HG03342 (cell line): ENCODE measurements at regions not wholly inside any gene's neighbourhood (a gene's known extent, or its start where the extent isn't known, plus 50 kb on each side); places are given as distances from the start of the nearest gene placed in this dataset.

Source experiments
- ATAC-seq: cut with Tn5 transposase; IDR thresholded peaks from one replicate; pipeline ENCODE4 v1.9.1; 2021; ENCODE audit warnings: mild to moderate bottlenecking, moderate library complexity; ENCODE audit not compliant: unreplicated experiment

DNA sequence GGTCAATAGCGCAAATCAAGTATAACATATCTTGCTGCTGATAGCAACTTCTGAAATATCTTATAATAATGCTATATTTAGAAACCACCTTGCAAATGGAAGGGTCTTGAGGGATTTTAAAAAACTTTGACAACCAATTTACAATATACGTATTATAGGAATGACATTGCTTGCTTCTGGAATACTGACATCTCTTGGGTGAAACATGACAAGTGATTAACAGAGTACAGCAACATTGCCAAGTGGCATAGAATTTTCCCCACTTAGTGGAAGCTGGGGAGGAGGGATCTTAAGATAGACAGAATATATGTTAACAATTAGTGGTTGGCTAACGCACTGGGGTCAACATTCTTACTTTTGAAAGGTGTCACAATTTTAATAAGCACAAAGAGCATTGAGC is 133.6 kb upstream of the TMEFF2 start:
- no peak for ATAC-seq

DNA sequence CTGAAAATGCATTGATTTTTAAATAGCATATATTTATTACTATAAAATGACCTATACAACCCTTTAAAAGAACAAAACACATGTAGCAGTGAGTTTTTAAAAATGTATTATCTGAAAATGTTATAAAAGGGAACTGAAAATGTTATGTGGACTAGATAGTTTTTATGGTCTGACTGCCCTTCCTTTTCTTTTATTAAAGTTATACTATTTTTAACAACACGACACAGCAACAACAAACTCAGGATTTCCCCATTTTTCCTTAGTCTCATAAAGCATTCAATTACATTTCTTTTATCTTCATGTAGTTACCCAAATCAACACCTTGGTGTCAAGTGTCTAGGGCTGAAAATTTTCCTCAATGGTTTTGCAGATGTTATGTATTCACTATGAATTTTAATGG is 132.8 kb upstream of the TMEFF2 start:
- no peak for ATAC-seq

DNA sequence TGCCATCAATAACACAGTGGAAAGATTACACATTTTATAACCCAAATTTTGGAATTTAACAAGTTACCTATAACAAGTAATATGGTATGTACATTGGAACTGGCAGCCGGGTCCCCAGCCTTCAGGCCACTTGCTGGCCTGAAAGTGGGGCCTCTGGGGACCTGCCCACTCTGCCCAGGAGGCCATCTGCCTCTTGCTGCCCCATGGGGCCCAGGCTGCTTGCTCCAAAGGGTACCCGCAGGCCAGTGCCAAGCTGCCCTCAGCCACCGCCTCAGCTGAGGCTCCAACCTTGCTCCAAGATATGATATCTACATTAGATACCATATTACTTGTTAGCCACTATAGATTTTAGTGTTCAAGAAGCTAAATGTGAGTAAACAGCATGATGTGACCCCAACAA is 120.8 kb upstream of the TMEFF2 start:
- no peak for ATAC-seq

DNA sequence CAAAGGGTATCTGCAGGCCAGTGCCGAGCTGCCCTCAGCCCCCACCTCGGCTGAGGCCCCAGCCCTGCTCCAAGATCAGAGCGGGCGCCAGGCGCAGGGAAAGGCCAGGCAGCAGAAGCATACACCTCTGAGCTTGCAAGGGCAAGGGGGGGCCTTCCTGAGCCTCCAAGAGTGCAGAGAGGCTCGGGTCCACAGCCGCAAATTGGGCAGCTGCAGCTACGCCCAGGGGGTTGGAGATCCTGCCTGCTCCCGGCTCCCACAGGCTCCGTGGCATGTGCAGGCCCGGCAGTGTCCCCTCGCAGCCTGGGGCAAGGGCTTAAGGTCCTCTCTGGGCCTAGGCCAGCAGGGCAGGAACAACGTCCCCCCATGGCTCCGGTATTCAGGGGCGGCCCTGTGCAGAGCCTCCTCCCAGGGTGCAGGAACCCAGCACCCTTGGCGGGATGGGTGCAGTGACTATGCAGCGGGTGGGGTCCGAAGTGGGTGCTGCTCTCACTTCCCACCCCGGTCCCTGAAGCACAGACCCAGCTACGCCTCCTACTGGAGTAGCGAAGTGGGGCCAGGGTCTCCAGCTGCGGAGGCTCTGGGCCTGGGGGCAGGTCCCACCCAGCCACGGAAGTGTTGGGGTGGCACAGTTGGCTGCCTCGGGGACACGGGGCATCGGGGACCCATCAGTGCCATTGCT is 120.2 kb upstream of the TMEFF2 start:
- ATAC-seq: no peak

DNA sequence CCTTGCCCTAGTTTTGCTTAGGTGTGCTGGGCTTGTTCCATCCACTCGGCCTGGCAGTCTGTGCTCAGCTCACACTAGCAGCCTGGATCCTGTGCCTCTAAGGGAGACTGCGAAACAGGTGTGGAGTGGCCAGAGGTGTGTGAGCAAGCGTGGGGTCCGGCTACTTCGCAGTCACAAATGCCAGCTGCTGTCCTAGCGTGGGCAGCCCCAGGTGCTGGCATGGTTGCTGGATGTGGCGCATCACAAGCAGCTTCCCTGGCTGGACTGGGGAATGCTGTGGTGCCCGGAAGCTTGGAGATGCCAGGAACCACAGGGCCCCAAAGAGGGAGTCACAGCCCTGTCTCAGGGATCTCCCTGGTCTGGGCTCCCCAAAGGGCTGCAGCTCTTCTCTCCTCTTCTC is 119.0 kb upstream of the TMEFF2 start:
- no peak for ATAC-seq

DNA sequence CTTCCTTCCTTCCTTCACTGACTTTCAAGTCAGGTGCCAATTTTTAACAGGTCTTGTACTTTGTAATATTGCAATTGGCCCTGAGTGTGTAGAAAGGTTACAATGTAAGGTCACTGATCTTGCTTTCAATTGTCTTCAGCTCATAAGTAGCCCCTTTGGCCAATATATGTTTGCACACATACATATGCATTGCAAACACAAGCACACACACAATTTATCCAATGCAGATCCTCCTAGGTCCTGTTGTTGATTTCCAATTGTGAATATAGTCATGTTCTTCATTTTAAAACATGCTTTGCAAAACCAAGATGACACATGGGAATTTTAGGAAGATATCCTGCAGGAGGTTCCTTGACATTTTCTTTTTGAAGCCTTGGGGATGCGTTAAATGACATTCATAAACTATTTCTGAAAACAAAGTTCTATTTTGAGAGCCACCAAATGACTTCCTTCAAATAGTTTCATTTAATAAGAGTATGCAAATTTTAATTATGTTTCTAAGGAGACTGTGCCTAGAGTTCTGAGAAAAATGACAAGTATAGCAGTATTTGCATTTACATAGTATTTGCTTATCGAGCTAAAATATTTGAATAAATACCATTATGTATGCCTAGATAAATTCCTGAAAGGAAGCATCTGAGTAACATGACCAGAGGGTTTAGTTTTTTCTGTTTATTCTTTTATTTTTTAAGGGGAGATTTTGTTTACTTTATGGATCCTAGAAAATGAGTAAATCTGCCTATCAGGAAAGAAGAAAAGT is 117.1 kb upstream of the TMEFF2 start:
- ATAC-seq: no peak

DNA sequence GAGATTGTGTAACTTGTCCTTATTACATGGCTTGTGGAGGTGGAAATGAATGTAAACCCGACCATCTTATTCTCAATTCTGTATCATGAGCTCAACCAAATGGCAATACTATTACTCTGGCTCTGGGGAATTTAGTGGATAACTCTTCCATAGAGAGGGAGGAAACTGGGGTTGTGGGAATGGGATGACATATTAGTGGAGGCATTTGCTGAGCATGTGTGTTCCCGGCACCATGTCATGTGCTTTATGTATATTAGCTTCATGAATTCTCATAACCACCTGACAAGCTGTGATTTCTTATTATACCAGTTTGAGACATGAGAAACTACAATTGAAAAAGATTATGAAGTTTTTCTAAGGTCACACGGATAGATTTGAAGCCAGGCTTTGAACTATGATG is 112.8 kb upstream of the TMEFF2 start:
- no peak for ATAC-seq

DNA sequence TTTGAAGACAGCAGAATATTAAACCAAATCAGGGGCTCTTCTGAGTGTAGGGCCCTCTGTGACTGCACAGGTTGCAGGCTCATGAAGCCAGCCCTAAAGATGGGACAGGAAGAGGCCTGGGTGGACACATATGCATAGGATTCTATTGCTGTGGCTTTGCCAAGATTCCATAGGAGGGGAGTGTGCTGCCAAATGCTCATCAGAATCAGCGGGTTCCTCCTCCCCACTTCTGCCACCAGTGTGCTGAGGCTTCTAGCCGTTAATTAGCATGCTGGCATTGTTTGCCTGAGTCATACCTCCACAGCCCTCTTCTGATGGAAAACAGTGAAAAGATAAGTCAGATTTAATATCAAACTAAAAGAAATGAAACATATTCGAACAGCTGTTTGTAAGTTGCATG is 103.9 kb upstream of the TMEFF2 start:
- no peak for ATAC-seq

DNA sequence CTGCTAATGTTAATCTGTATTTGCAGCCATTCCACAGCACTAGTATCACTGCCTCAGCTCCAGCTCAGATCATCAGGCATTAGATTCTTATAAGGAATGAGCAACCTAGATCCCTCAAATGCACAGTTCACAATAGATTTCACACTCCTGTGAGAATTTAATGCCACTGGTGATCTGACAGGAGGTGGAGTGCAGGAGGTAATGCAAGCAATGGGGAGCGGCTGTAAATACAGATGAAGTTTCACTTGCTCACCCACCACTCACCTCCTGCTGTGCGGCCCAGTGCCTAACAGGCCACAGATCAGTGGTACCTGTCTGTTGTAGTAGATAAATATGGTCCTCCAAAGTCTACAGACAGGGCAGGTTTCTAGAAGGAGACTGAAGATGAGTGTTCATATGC is 97.7 kb upstream of the TMEFF2 start:
- ATAC-seq: no peak

DNA sequence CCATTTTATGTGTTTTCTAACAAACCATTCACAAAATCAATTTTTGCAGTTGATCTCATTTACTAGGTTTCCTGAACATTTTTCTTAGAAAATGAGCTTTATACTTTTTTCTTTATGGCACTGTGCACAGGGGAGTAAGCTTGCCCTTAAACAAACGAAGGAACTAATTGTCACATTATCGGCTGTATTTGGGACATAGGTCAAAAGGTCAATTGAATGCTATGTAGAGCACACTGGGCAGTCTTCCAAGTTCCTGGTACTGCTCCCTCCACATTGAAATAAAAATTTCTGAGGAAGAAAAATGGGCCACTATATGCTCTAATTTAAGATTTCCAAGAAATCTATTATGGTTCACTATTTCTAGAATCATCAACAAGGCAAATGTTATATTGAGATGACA is 93.6 kb upstream of the TMEFF2 start:
- ATAC-seq: no peak

DNA sequence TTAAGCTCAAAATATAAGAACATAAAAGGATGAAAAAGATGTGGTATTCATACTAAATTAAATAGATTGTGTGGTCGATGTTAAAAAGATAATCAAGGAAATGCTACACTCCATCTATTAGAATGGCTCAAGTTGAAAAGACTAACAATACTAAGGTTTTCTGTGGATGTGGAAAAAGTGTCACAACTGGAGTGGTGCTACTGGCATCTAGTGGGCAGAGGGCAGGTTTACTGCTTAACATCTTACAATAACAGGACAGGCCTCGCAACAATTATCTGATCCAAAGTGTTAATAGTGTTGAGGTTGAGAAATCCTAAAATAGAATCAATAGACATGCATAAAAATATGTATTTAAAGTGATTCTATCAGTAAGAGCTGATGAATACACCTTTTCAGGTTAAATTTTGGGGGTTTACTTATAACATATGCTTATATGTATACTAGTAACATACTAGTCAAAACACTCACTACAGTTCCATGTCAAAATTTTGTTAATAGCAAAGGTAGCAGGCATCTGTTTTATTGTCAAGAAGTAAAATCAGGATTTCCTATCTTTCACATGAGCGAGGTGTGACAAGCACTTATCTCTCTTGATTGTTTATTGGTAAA is 91.5 kb upstream of the TMEFF2 start:
- no peak for ATAC-seq

DNA sequence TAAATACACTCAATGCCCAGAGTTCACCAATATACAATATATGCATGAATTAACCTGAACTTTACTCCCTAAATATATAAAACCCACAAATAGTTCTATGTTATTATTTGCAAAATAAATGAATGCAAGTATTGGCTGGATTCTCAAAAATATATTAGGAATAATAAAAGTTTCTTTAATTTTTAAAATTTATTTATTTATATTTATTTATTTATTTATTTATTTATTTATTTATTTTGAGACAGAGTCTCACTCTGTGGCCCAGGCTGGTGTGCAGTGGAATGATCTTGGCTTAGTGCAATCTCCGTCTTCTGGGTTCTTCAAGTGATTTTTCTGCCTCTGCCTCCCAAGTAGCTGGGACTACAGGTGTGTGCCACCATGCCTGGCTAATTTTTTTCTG is 88.7 kb upstream of the TMEFF2 start:
- ATAC-seq: no peak

DNA sequence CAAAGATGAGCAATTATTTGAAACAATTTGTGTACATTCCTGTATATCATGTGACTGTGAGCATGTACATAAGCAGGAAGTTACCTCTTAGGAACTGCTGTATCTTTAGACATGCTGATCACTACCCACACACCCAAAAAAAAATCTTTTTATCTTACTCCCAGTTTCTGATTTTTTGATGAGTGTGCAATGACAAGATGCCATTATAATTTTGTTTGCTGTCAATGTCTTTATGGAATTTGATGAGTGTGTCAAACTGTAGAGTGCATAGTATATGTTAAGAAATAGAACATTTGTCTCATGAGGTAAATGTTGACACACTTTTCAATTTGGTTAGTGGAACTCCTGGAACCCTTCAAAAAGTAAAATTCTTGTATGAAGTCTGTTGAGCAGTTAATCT is 84.0 kb upstream of the TMEFF2 start:
- ATAC-seq: no peak

DNA sequence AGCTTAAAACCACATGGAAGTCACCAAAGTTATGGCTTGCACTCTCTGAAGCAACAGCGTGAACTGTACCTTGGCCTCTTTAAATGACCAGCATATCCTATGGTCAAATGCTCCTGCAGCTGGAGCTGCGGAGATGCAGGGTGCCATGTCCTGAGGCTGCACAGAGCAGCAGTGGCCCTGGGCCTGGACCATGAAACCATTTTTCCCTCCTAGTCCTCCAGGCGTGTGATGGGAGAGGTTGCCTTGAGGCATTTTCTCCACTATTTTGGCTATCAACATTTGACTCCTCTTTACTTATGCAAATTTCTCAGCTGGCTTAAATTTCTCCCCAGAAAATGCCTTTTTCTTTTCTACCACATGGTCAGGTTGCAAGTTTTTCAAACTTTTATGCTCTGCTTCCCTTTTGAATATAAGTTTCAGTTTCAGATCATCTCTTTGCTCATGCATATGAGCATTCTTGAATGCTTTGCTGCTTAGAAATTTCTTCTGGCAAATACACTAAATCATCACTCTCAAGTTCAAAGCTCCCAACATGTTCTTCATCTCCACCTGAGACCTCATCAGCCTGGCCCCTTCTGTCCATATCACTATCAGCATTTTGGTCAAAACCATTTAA is 82.9 kb upstream of the TMEFF2 start:
- ATAC-seq: no peak

DNA sequence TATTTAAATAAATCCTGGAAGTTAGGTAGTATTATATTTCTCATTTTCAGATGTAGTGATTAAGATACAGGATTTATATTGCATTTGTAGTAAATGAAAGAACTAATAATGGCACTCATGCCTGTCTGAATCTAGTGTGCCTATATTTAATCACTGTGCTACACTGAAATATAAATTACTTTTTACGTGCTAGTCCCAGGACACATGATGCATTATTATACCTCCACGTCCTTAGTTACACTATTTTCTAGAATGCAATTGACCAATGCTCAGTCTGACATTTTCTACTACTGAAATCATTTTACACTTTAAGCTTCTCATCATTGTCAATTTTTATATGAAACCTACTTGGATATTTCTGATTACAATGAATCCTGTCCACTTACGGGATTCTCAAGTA is 80.9 kb upstream of the TMEFF2 start:
- ATAC-seq: no peak

DNA sequence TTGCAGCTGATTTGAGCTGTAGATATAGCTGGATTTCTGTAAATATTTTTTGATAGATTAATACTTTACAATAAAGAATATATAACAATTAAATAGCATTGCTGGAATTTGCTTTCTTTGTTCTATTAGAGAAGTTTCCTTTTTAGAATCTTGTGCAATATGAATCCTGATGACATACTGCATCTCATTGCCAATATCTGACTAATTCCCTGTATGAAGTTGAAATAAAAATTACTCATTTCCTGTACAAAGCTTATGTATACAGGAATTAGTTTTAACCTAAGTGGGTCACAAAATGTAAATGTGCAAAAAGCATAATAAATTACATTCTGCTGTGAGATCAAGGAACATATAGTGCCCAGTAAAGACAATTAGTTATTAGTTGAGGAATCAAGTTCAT is 72.8 kb upstream of the TMEFF2 start:
- no peak for ATAC-seq

DNA sequence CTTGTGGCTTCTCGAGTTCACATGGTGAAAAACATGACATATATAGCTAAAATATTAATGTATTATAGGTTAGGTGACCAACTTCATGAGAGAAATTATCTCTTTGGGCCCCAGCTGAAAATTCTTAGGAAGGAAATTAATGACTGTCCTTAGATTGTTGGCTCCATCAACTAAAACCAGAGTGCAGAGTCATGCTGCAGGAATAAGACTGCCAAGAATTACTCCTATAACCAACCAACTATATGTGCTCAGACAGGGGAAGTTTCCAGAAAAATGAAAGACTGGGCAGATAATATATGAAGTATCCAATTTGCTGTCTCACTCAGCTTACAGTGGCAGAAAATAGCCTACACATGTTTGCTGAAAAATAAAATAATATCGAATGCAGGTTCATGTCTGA is 71.0 kb upstream of the TMEFF2 start:
- no peak for ATAC-seq

DNA sequence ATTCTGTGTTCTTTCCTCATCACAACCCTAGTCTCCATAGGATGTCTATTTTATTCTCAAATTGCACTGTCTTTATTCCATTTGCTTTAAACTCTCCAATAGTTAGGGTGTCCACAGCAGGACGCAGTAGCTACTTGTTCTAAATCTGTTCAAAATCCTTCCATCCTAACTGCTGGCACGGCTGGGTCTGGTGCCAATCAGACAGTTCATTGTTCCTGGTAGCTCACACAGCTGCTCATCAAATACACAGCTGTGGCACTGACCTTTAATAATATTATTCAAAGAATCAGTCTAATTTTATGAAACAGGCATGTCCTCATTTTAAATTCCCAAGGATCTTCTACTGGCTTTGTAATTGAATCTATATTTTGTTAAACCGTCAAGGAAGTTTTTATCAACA is 59.7 kb upstream of the TMEFF2 start:
- no peak for ATAC-seq

DNA sequence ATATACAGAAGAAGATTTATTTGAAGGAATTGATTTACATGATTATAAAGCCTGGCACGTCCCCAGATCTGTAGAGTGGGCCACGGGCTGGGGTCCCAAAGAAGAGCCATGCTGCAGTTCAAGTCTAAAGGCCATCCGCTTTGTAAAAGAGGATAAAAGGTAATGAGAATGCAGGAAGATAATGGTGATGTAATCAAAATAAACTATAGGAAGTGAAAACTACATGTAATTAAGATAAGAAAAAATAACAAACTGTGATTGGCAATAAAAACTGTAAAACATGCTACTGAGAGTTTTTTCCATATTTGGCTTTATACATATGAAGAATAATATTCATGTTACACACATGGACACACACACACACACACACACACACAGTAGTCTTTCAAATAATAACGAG is 59.0 kb upstream of the TMEFF2 start:
- no peak for ATAC-seq

DNA sequence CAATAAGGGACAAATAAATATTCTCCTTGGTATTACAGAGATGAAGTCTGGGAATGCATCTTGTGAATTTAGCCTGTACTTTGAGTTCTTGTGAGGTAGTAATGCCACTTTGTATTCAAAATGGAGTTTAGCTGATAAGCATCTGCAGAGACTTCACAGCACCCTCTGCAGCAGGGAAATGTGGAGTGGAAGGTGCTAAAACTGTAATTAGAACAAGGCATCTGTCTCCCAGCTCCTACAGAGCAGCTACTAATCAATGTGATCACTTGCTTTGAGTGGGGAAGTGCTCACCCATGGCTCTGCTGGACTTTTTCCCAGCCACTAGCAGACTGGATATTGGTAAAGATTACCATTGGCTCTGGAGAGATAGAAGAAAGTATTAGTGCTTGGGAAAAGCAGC is 56.2 kb upstream of the TMEFF2 start:
- ATAC-seq: no peak

DNA sequence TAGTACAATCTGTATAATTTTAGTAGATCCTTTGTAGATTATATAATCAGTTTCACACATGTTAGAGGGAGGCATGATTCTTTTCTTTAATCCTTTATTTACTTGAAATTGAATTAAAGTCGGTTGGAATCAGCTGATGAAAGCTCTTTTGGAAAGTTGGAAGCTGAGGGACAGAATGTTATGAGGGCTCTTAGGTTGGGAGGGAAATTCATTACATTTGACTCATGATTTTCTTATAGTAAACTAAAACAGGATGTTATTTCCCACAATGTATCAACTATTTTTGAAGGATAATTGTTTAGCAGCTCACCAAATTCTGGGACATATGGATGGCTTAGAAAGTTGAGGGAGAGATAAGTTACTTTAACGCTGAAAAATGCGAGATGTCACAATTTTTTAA is 52.7 kb upstream of the TMEFF2 start:
- no peak for ATAC-seq

DNA sequence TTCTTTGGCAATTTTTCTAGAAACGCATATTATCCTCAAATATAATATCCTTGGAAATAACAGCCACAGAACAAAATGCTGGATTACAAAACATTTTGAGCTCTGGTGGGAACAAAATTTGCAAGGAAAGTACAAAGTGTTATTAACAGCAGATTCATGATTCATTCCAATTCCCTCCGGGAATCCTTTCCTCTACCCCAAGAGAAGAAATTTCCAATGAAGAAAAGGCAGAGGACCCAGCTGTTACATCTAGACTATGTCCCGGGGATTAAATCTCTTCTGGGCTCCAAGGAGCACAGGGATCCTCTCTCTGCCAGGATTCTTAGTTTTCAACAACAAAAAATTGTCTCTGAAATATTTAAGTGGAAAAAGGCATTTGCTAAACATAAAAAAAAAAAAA is 51.6 kb upstream of the TMEFF2 start:
- no peak for ATAC-seq
